ENCODE measurements at regions not wholly inside any gene's neighbourhood (a gene's known extent, or its start where the extent isn't known, plus 50 kb on each side); places are given as distances from the start of the nearest gene placed in this dataset.

DNA sequence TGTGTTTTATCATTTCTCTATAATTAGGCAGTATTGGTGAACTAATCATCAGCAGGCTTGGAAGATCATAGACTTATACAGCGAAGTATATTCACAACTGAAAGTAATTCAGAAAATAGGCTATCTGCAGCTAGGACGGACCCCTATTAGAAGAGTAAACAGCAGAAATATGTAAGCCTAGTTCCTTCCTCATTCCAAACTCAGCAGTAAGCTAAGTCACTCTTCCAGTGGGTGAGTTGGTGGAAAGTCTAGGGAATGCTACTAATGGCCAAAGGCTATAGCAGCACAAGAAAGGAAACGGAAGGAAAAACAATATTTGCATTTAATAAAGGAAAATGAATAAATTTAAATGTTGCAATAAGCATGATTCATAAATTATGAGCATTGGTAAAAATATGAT is 918.1 kb upstream of the TMPRSS15 start:
- intact Hi-C loops (cut with DNase I) = no loop called here
- H3K36me3 ChIP-seq = no peaks in the 10 kb centered on the region
- H3K4me1 ChIP-seq = no peaks in the 10 kb centered on the region
- no peaks in the 10 kb centered on the region for H3K27me3 ChIP-seq
- no peak overlapping the region for H3K4me3 ChIP-seq
- DNase-seq (no peak), ATAC-seq (no peak)
- H3K27ac ChIP-seq = no peak overlapping the region
- H3K9me3 ChIP-seq = peaks cover 0 to 8% of the 10 kb centered on the region in 2 donors
- TF ChIP-seq CTCF (IDR thresholded peaks at IDR 0.05) = no peak

GRCh38 chr21:19322360-19322759 is 918.8 kb upstream of the TMPRSS15 start:
- no peak overlapping the region for H3K4me3 ChIP-seq
- peaks cover 0 to 1% of the 10 kb centered on the region in 2 donors for H3K9me3 ChIP-seq
- DNase-seq = no peak
- H3K27me3 ChIP-seq = no peaks in the 10 kb centered on the region
- no peaks in the 10 kb centered on the region for H3K4me1 ChIP-seq
- ATAC-seq = no peak
- intact Hi-C loops (cut with DNase I) = no loop called here
- H3K27ac ChIP-seq = no peak overlapping the region
- no peak for TF ChIP-seq CTCF (IDR thresholded peaks at IDR 0.05)
- no peaks in the 10 kb centered on the region for H3K36me3 ChIP-seq

DNA sequence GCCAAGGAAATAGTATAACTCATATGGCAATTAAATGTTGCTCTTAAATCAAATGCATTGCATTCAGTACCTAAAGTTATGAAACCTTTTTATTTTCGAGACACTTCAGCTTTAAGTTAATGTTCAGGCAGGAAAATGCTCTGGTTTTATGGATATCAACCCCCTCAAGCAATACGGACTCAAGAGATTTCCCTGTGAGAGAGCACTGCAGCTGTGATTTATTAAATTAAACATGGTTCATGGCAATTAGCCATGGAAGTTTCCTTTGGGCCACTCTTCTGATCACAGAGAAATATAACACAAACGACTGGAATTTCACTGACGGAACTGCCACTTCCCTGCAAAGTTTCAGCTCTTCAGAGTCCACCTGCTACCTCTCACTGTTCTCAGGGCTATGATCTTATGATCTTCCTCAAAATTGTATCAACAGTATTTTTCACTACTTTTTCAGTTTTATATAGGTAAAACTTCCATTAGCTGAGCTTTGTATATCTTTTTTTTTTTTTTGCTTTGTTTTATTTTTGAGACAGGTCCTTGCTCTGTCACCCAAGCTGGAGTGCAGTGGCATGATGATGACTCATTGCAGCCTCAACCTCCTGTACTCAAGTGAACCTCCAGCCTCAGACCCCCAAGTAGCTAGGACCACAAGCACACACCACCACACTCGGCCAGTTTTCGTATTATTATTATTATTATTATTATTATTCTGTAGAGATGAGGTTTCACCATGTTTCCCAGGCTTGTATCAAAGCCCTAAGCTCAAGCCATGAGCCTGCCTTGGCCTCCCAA is 923.1 kb upstream of the TMPRSS15 start:
- H3K9me3 ChIP-seq = peaks cover 0 to 7% of the 10 kb centered on the region in 2 donors
- no peak for DNase-seq
- intact Hi-C loops (cut with DNase I) = no loop called here
- no peak overlapping the region for H3K4me3 ChIP-seq
- H3K36me3 ChIP-seq = no peaks in the 10 kb centered on the region
- no peaks in the 10 kb centered on the region for H3K27me3 ChIP-seq
- no peak for TF ChIP-seq CTCF (IDR thresholded peaks at IDR 0.05)
- no peak for ATAC-seq
- no peak overlapping the region for H3K27ac ChIP-seq
- H3K4me1 ChIP-seq = no peaks in the 10 kb centered on the region

DNA sequence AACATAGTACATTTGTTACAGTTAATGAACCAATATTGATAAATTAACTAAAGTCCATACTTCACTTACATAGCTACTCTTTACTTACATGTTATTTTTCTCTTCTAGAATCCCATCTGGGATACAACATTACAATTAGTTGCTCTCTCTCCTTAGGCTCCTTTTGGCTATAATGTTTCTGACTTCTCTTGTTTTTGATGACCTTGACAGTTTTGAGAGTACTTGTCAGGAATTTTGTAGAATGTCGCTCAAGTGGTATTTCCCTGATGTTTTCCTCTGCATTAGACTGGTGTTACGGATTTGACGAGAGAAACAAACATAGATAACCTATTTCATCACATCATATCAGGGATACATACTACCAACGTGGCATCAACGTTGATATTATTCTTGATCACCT is 925.4 kb upstream of the TMPRSS15 start:
- Histone ChIP-seq H3K9me3 (peaks cover 0 to 24% of the 10 kb centered on the region in 2 donors), H3K27me3 (no peaks in the 10 kb centered on the region), H3K4me1 (no peaks in the 10 kb centered on the region), H3K36me3 (no peaks in the 10 kb centered on the region), H3K27ac (no peak overlapping the region), H3K4me3 (no peak overlapping the region)
- intact Hi-C loops (cut with DNase I) = no loop called here
- ATAC-seq (no peak), DNase-seq (no peak)
- no peak for TF ChIP-seq CTCF (IDR thresholded peaks at IDR 0.05)

DNA sequence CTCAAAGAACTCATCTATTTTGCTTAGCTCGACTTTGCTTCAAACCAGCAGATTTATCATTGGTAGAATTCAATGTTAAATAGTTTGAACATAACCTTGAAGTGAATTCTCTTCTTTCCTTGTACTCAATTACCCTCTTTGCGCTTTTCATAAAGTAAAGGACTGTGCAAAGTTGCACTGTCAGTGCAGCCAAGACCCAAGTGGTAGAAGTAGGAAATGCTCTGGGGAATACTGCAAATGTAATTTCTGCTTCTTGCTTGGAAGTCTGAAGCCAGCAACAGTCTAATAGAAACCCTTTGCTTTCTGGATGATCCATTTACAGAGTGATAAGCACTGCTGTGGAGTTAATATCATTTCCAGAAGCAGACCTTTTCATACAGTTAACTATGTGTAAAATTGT is 936.7 kb upstream of the TMPRSS15 start:
- H3K4me3 ChIP-seq = no peak overlapping the region
- no peaks in the 10 kb centered on the region for H3K36me3 ChIP-seq
- H3K4me1 ChIP-seq = no peaks in the 10 kb centered on the region
- no peak for DNase-seq
- no peak for ATAC-seq
- H3K27ac ChIP-seq = no peak overlapping the region
- H3K27me3 ChIP-seq = no peaks in the 10 kb centered on the region
- no peaks in the 10 kb centered on the region for H3K9me3 ChIP-seq
- intact Hi-C loops (cut with DNase I) = no loop called here
- TF ChIP-seq CTCF (IDR thresholded peaks at IDR 0.05) = no peak

Measured in left lung (tissue), 4 donors.